NCI-H2227 (cell line): ENCODE measurements at regions not wholly inside any gene's neighbourhood (a gene's known extent, or its start where the extent isn't known, plus 50 kb on each side); places are given as distances from the start of the nearest gene placed in this dataset.
"Not testable (repeated sequence)": the region's sequence is repeated elsewhere in the genome, so short reads cannot be mapped to it uniquely, and the experiment has no call there.

Experiments used
- DNase-seq: peaks from one replicate; lab custom pipeline; 2025; ENCODE audit not compliant: unreplicated experiment; lab: John Stamatoyannopoulos, UW

GRCh38 chr2:147614471-147614870 lies 230.4 kb upstream of the ACVR2A start:
- DNase-seq = no peak

- no peak for DNase-seq
Observed at GRCh38 chr2:147610496-147611040, 234.3 kb upstream of the ACVR2A start.

- DNase-seq = no peak
Observed at GRCh38 chr2:147609301-147609700, 235.5 kb upstream of the ACVR2A start.

GRCh38 chr2:147607379-147607778 lies 237.4 kb upstream of the ACVR2A start:
- DNase-seq = no peak

GRCh38 chr2:147603876-147604275 lies 241.0 kb upstream of the ACVR2A start:
- no peak for DNase-seq

- no peak for DNase-seq
Observed at GRCh38 chr2:147603447-147603846, 241.4 kb upstream of the ACVR2A start.

- DNase-seq = no peak
Observed at GRCh38 chr2:147600646-147601045, 244.2 kb upstream of the ACVR2A start.

GRCh38 chr2:147600223-147600622 lies 244.6 kb upstream of the ACVR2A start:
- no peak for DNase-seq

GRCh38 chr2:147595200-147595599 lies 249.6 kb upstream of the ACVR2A start:
- no peak for DNase-seq

- DNase-seq = no peak
Observed at GRCh38 chr2:147594038-147594437, 250.8 kb upstream of the ACVR2A start.

- not testable (repeated sequence) for DNase-seq
Observed at GRCh38 chr2:147592784-147593183, 252.0 kb upstream of the ACVR2A start.

GRCh38 chr2:147589127-147589526 lies 255.7 kb upstream of the ACVR2A start:
- DNase-seq = no peak

GRCh38 chr2:147588191-147588590 lies 256.6 kb upstream of the ACVR2A start:
- no peak for DNase-seq

- no peak for DNase-seq
Observed at GRCh38 chr2:147578529-147578928, 266.3 kb upstream of the ACVR2A start.

GRCh38 chr2:147577998-147578380 lies 266.8 kb upstream of the ACVR2A start:
- no peak for DNase-seq

- no peak for DNase-seq
Observed at GRCh38 chr2:147577323-147577997, 267.4 kb upstream of the ACVR2A start.

- no peak for DNase-seq
Observed at GRCh38 chr2:147575106-147575505, 269.7 kb upstream of the ACVR2A start.

- no peak for DNase-seq
Observed at GRCh38 chr2:147572622-147573021, 272.2 kb upstream of the ACVR2A start.

GRCh38 chr2:147569426-147569825 lies 275.4 kb upstream of the ACVR2A start:
- no peak for DNase-seq

- no peak for DNase-seq
Observed at GRCh38 chr2:147568109-147568508, 276.7 kb upstream of the ACVR2A start.

- no peak for DNase-seq
Observed at GRCh38 chr2:147567136-147567535, 277.7 kb upstream of the ACVR2A start.

- DNase-seq = no peak
Observed at GRCh38 chr2:147560810-147561535, 283.9 kb upstream of the ACVR2A start.
